ENCODE measurements at regions not wholly inside any gene's neighbourhood (a gene's known extent, or its start where the extent isn't known, plus 50 kb on each side); places are given as distances from the start of the nearest gene placed in this dataset.
"Not testable (repeated sequence)": the region's sequence is repeated elsewhere in the genome, so short reads cannot be mapped to it uniquely, and the experiment has no call there.

- DNase-seq, result no peak
These were observed 433.8 kb downstream of the PLPP3 start for GRCh38 chr1:56145581-56145980.

GRCh38 chr1:56142301-56142700, 437.1 kb downstream of the PLPP3 start:
- DNase-seq, result no peak

- no peak for DNase-seq
These were observed 439.5 kb downstream of the PLPP3 start for GRCh38 chr1:56139836-56140235.

- DNase-seq, result no peak
These were observed 441.6 kb downstream of the PLPP3 start for GRCh38 chr1:56137521-56138505.

GRCh38 chr1:56137090-56137489, 442.3 kb downstream of the PLPP3 start:
- no peak for DNase-seq

GRCh38 chr1:56135864-56136147, 443.6 kb downstream of the PLPP3 start:
- no peak for DNase-seq

GRCh38 chr1:56135069-56135863, 444.1 kb downstream of the PLPP3 start:
- no peak for DNase-seq

GRCh38 chr1:56133522-56134472, 445.6 kb downstream of the PLPP3 start:
- DNase-seq, result no peak

- DNase-seq, result no peak
These were observed 446.8 kb downstream of the PLPP3 start for GRCh38 chr1:56132520-56132919.

GRCh38 chr1:56129837-56130236, 449.5 kb downstream of the PLPP3 start:
- no peak for DNase-seq

GRCh38 chr1:56125316-56125715, 454.0 kb downstream of the PLPP3 start:
- DNase-seq, result no peak

GRCh38 chr1:56123826-56124225, 455.5 kb downstream of the PLPP3 start:
- no peak for DNase-seq

- DNase-seq, result no peak
These were observed 455.9 kb downstream of the PLPP3 start for GRCh38 chr1:56123421-56123820.

- DNase-seq, result no peak
These were observed 459.3 kb downstream of the PLPP3 start for GRCh38 chr1:56120021-56120420.

GRCh38 chr1:56118676-56119075, 460.7 kb downstream of the PLPP3 start:
- not testable (repeated sequence) for DNase-seq

GRCh38 chr1:56115701-56116100, 463.7 kb downstream of the PLPP3 start:
- no peak for DNase-seq

- DNase-seq, result no peak
These were observed 465.7 kb downstream of the PLPP3 start for GRCh38 chr1:56113679-56114078.

GRCh38 chr1:56107275-56107638, 472.1 kb downstream of the PLPP3 start:
- no peak for DNase-seq

- DNase-seq, result no peak
These were observed 472.7 kb downstream of the PLPP3 start for GRCh38 chr1:56106531-56107274.

GRCh38 chr1:56105397-56105796, 474.0 kb downstream of the PLPP3 start:
- DNase-seq, result no peak

- DNase-seq, result no peak
These were observed 479.5 kb downstream of the PLPP3 start for GRCh38 chr1:56099766-56100265.

- DNase-seq, result no peak
These were observed 480.4 kb downstream of the PLPP3 start for GRCh38 chr1:56098946-56099345.
